CD14-positive monocyte (primary cell): ENCODE measurements at regions not wholly inside any gene's neighbourhood (a gene's known extent, or its start where the extent isn't known, plus 50 kb on each side); places are given as distances from the start of the nearest gene placed in this dataset.

Experiments
- DNase-seq, 3 donors: peaks; one replicate each; pipeline ENCODE4 v3.0.0-alpha.2; 2011 to 2022
- H2AFZ ChIP-seq: 2 replicates; pipeline ENCODE4 v1.6.0; 2012; ENCODE audit warnings: mild to moderate bottlenecking, low read depth, low read length, inconsistent platforms; ENCODE audit not compliant: insufficient read depth, poor library complexity, severe bottlenecking
- H3K27ac ChIP-seq, 2 donors: 1 replicate in 1 of 2; 2 replicates in 1 of 2; pipeline ENCODE4 v1.5.1; 2012 to 2013; ENCODE audit warnings: low read length in 2 of 2, control low read depth in 1 of 2, inconsistent platforms in 1 of 2, low read depth in 1 of 2, mild to moderate bottlenecking in 1 of 2
- H3K27me3 ChIP-seq, 2 donors: one replicate each; pipeline versions ENCODE4 v1.6.0 to v1.6.1; 2011 to 2013; ENCODE audit warnings: low read length in 2 of 2; ENCODE audit not compliant: control insufficient read depth in 2 of 2, insufficient read depth in 2 of 2
- H3K36me3 ChIP-seq, 2 donors: replicated peaks in 1 of 2; 1 replicate in 1 of 2; 2 replicates in 1 of 2; pipeline versions ENCODE4 v1.5.1 to v1.6.1; 2012 to 2013; ENCODE audit warnings: low read length in 2 of 2, control low read depth in 1 of 2, inconsistent platforms in 1 of 2, mild to moderate bottlenecking in 1 of 2; ENCODE audit not compliant: insufficient read depth in 2 of 2, control insufficient read depth in 1 of 2
- H3K4me1 ChIP-seq, 2 donors: 1 replicate in 1 of 2; 2 replicates in 1 of 2; pipeline versions ENCODE4 v1.5.1 to v1.6.1; 2012 to 2013; ENCODE audit warnings: low read length in 2 of 2, control low read depth in 1 of 2, inconsistent platforms in 1 of 2, mild to moderate bottlenecking in 1 of 2, moderate library complexity in 1 of 2; ENCODE audit not compliant: insufficient read depth in 2 of 2, control insufficient read depth in 1 of 2
- H3K4me2 ChIP-seq: replicated peaks from 2 replicates; pipeline ENCODE3; 2012; ENCODE audit warnings: low read length, moderate library complexity, mild to moderate bottlenecking; ENCODE audit not compliant: poor library complexity, severe bottlenecking; ENCODE audit errors: extremely low read depth
- H3K4me3 ChIP-seq, 3 experiments: fragments of 200-600 bp in 1 of 3; sonication (generic) in 1 of 3; replicated peaks in 1 of 3; 1 replicate in 2 of 3; 2 replicates in 1 of 3; pipeline ENCODE4 v1.5.1; 2011 to 2013; ENCODE audit warnings: low read length in 3 of 3, mild to moderate bottlenecking in 3 of 3, control low read depth in 2 of 3, low read depth in 2 of 3, inconsistent platforms in 1 of 3, moderate library complexity in 1 of 3
- H3K79me2 ChIP-seq: 2 replicates; pipeline ENCODE4 v1.6.0; 2012; ENCODE audit warnings: mild to moderate bottlenecking, control low read depth, inconsistent platforms, low read length, moderate library complexity; ENCODE audit not compliant: insufficient read depth
- H3K9ac ChIP-seq: 2 replicates; pipeline ENCODE4 v1.6.0; 2017; ENCODE audit warnings: low read length, mild to moderate bottlenecking; ENCODE audit not compliant: insufficient read depth, poor library complexity, severe bottlenecking
- H3K9me3 ChIP-seq, 2 donors: replicated peaks in 1 of 2; 1 replicate in 1 of 2; 2 replicates in 1 of 2; pipeline versions ENCODE4 v1.5.1 to v1.6.1; 2012 to 2013; ENCODE audit warnings: low read length in 2 of 2, control low read depth in 1 of 2; ENCODE audit not compliant: control insufficient read depth in 1 of 2, insufficient read depth in 1 of 2
- H4K20me1 ChIP-seq: 2 replicates; pipeline ENCODE4 v1.6.0; 2012; ENCODE audit warnings: mild to moderate bottlenecking, low read length, control low read depth, moderate library complexity; ENCODE audit not compliant: insufficient read depth
- H3K27ac Mint-ChIP-seq, 7 donors: one replicate each; pipeline ENCODE4 v1.8.0; 2020; ENCODE audit warnings: mild to moderate bottlenecking in 7 of 7, mixed read lengths in 7 of 7, moderate library complexity in 6 of 7, inconsistent platforms in 2 of 7
- H3K27me3 Mint-ChIP-seq, 3 donors: one replicate each; pipeline ENCODE4 v1.8.0; 2021 to 2022; ENCODE audit warnings: low read depth in 3 of 3, mild to moderate bottlenecking in 3 of 3, mixed read lengths in 3 of 3, moderate library complexity in 3 of 3, inconsistent platforms in 1 of 3
- H3K36me3 Mint-ChIP-seq, 2 donors: one replicate each; pipeline ENCODE4 v1.8.0; 2020; ENCODE audit warnings: mixed read lengths in 2 of 2, inconsistent platforms in 1 of 2, mild to moderate bottlenecking in 1 of 2
- H3K4me1 Mint-ChIP-seq: one replicate; pipeline ENCODE4 v1.8.0; 2020; ENCODE audit warnings: mild to moderate bottlenecking, mixed read lengths
- H3K4me3 Mint-ChIP-seq, 2 donors: one replicate each; pipeline ENCODE4 v1.8.0; 2020; ENCODE audit warnings: mild to moderate bottlenecking in 2 of 2, mixed read lengths in 2 of 2, moderate library complexity in 1 of 2
- H3K9me3 Mint-ChIP-seq, 7 donors: one replicate each; pipeline ENCODE4 v1.8.0; 2020 to 2022; ENCODE audit warnings: mixed read lengths in 7 of 7, mild to moderate bottlenecking in 6 of 7, moderate library complexity in 6 of 7, inconsistent platforms in 2 of 7
- WGBS: methylation state at CpG from one replicate; pipeline ENCODE4 v1.1.5; 2013; ENCODE audit warnings: missing lambda C conversion rate; ENCODE audit not compliant: insufficient coverage; 5-methylcytosine and 5-hydroxymethylcytosine counted together
- intact Hi-C, 2 donors: fragments of 100-400 bp; cut with micrococcal nuclease; formaldehyde crosslinking; loops; one replicate each; pipeline versions ENCODE4 v1.15.0 to v1.15.1; 2023
- TF ChIP-seq, protein P1 (sequence below): fragments of 200-600 bp; IDR thresholded peaks from one replicate; pipeline ENCODE4 v1.8.0; 2022; ENCODE audit warnings: antibody characterized with exemption, mild to moderate bottlenecking

- no peak for DNase-seq
- no peaks in the 10 kb centered on the region for H3K36me3 ChIP-seq
- peaks cover 0 to 26% of the 10 kb centered on the region in 2 donors for H3K27me3 ChIP-seq
- H3K4me3 ChIP-seq, result no peak overlapping the region
- Mint-ChIP-seq H3K27me3 (peaks cover 0 to 11% (median 4%) of the 10 kb centered on the region in 3 donors), H3K4me1 (no peaks in the 10 kb centered on the region), H3K4me3 (no peak overlapping the region), H3K36me3 (no peaks in the 10 kb centered on the region), H3K9me3 (peaks cover 0 to 2% (median 0%) of the 10 kb centered on the region in 7 donors), H3K27ac (no peak overlapping the region)
- WGBS, result no CpG with 5 or more reads among the region's 4 CpGs
- no peak overlapping the region for H2AFZ ChIP-seq
- TF ChIP-seq, protein P1, sequence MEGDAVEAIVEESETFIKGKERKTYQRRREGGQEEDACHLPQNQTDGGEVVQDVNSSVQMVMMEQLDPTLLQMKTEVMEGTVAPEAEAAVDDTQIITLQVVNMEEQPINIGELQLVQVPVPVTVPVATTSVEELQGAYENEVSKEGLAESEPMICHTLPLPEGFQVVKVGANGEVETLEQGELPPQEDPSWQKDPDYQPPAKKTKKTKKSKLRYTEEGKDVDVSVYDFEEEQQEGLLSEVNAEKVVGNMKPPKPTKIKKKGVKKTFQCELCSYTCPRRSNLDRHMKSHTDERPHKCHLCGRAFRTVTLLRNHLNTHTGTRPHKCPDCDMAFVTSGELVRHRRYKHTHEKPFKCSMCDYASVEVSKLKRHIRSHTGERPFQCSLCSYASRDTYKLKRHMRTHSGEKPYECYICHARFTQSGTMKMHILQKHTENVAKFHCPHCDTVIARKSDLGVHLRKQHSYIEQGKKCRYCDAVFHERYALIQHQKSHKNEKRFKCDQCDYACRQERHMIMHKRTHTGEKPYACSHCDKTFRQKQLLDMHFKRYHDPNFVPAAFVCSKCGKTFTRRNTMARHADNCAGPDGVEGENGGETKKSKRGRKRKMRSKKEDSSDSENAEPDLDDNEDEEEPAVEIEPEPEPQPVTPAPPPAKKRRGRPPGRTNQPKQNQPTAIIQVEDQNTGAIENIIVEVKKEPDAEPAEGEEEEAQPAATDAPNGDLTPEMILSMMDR, result no peak
- H3K27ac ChIP-seq, result no peak overlapping the region
- H3K4me2 ChIP-seq, result no peak overlapping the region
- no peaks in the 10 kb centered on the region for H3K4me1 ChIP-seq
- H3K79me2 ChIP-seq, result no peaks in the 10 kb centered on the region
- no peaks in the 10 kb centered on the region for H4K20me1 ChIP-seq
- H3K9ac ChIP-seq, result no peak overlapping the region
- H3K9me3 ChIP-seq, result no peaks in the 10 kb centered on the region
- intact Hi-C loops, result no loop called here
These were observed 141.5 kb downstream of the MAGEB17 start for GRCh38 chrX:16308773-16309172.

DNA sequence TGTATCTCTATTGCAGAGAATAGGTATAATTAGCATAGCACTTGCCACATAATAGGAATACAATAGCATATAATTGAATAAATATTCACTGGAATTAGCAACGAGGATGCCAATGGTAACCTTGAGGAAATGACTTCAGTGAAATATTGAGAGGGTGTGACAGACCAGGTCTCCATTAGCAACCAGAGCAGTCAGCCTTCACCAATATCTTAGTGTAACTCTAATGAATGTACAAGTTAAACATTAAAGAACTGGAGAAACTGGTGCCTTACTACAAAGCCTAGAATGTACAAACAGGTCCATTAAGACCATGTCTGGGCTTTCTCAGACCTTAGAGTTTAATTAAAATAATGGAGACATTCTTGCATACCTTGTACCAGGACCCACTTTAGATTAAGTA is 143.0 kb downstream of the MAGEB17 start:
- H3K27ac ChIP-seq, result no peak overlapping the region
- H3K79me2 ChIP-seq, result no peaks in the 10 kb centered on the region
- no peak for DNase-seq
- H3K27me3 ChIP-seq, result peaks cover 0 to 21% of the 10 kb centered on the region in 2 donors
- no peak overlapping the region for H3K9ac ChIP-seq
- H3K4me3 ChIP-seq, result no peak overlapping the region
- H3K4me2 ChIP-seq, result no peak overlapping the region
- no peaks in the 10 kb centered on the region for H3K9me3 ChIP-seq
- Mint-ChIP-seq H3K27ac (no peak overlapping the region), H3K36me3 (no peaks in the 10 kb centered on the region), H3K4me3 (no peak overlapping the region), H3K4me1 (no peaks in the 10 kb centered on the region), H3K27me3 (peaks cover 0 to 11% (median 4%) of the 10 kb centered on the region in 3 donors), H3K9me3 (peaks cover 0 to 2% (median 0%) of the 10 kb centered on the region in 7 donors)
- TF ChIP-seq, protein P1, result no peak
- no peaks in the 10 kb centered on the region for H3K36me3 ChIP-seq
- no CpG with 5 or more reads among the region's 1 CpG for WGBS
- H2AFZ ChIP-seq, result no peak overlapping the region
- H4K20me1 ChIP-seq, result no peaks in the 10 kb centered on the region
- H3K4me1 ChIP-seq, result no peaks in the 10 kb centered on the region
- intact Hi-C loops, result no loop called here
